H9 (cell line): ENCODE measurements at regions not wholly inside any gene's neighbourhood (a gene's known extent, or its start where the extent isn't known, plus 50 kb on each side); places are given as distances from the start of the nearest gene placed in this dataset.

ENCODE experiments used
- DNase-seq: peaks from one replicate; pipeline ENCODE4 v3.0.0-alpha.2; 2017
- H2AFZ ChIP-seq: one replicate; pipeline ENCODE4 v1.6.1; 2013; ENCODE audit warnings: mild to moderate bottlenecking, low read length, control low read depth, moderate library complexity
- H2AK5ac ChIP-seq: 2 replicates; pipeline ENCODE4 v1.6.1; 2013; ENCODE audit warnings: low read length, control low read depth, mixed read lengths; ENCODE audit not compliant: insufficient read length
- H2BK120ac ChIP-seq: one replicate; pipeline ENCODE4 v1.6.1; 2013; ENCODE audit warnings: low read depth, mild to moderate bottlenecking, low read length, control low read depth, inconsistent platforms; ENCODE audit not compliant: poor library complexity, severe bottlenecking
- H2BK12ac ChIP-seq: 2 replicates; pipeline ENCODE4 v1.6.1; 2013; ENCODE audit warnings: low read length, control low read depth, mixed read lengths, low read depth; ENCODE audit not compliant: insufficient read length
- H2BK15ac ChIP-seq: 2 replicates; pipeline ENCODE4 v1.6.1; 2013; ENCODE audit warnings: low read depth, low read length, control low read depth
- H2BK20ac ChIP-seq: one replicate; pipeline ENCODE4 v1.6.1; 2013; ENCODE audit warnings: low read depth, mild to moderate bottlenecking, low read length, control low read depth, inconsistent platforms; ENCODE audit not compliant: poor library complexity, severe bottlenecking
- H2BK5ac ChIP-seq: 2 replicates; pipeline ENCODE4 v1.6.1; 2013; ENCODE audit warnings: low read length, control low read depth, mixed read lengths; ENCODE audit not compliant: insufficient read length
- H3K14ac ChIP-seq: 2 replicates; pipeline ENCODE4 v1.6.1; 2013; ENCODE audit warnings: low read length, control low read depth; ENCODE audit not compliant: insufficient read depth
- H3K18ac ChIP-seq: 2 replicates; pipeline ENCODE4 v1.6.1; 2013; ENCODE audit warnings: low read depth, mild to moderate bottlenecking, mixed read lengths, low read length, control low read depth; ENCODE audit not compliant: insufficient read length
- H3K23ac ChIP-seq: 2 replicates; pipeline ENCODE4 v1.6.1; 2013; ENCODE audit warnings: low read length, control low read depth, mixed read lengths, low read depth; ENCODE audit not compliant: insufficient read length
- H3K23me2 ChIP-seq: 2 replicates; pipeline ENCODE4 v1.6.1; 2013; ENCODE audit warnings: low read depth, mild to moderate bottlenecking, mixed read lengths, low read length, control low read depth; ENCODE audit not compliant: insufficient read length, poor library complexity, severe bottlenecking
- H3K27ac ChIP-seq: 2 replicates; pipeline ENCODE4 v1.5.1; 2013; ENCODE audit warnings: low read length, control low read depth, mixed read lengths, low read depth; ENCODE audit not compliant: insufficient read length
- H3K27me3 ChIP-seq: 2 replicates; pipeline ENCODE4 v1.6.1; 2013; ENCODE audit warnings: low read length, control low read depth, inconsistent platforms; ENCODE audit not compliant: insufficient read depth
- H3K4ac ChIP-seq: 2 replicates; pipeline ENCODE4 v1.6.1; 2013; ENCODE audit warnings: low read depth, mild to moderate bottlenecking, control low read depth, inconsistent platforms, low read length, moderate library complexity
- H3K4me1 ChIP-seq: 2 replicates; pipeline ENCODE4 v1.6.1; 2013; ENCODE audit warnings: low read length, control low read depth, inconsistent platforms; ENCODE audit not compliant: insufficient read depth
- H3K4me2 ChIP-seq: 2 replicates; pipeline ENCODE4 v1.6.1; 2013; ENCODE audit warnings: low read length, control low read depth, mixed read lengths; ENCODE audit not compliant: insufficient read length, insufficient read depth
- H3K56ac ChIP-seq: 2 replicates; pipeline ENCODE4 v1.6.1; 2013; ENCODE audit warnings: low read depth, mild to moderate bottlenecking, mixed read lengths, low read length, control low read depth; ENCODE audit not compliant: insufficient read length
- H3K79me1 ChIP-seq: 2 replicates; pipeline ENCODE4 v1.6.1; 2013; ENCODE audit warnings: low read depth, mild to moderate bottlenecking, moderate library complexity, low read length, control low read depth, inconsistent platforms; ENCODE audit not compliant: insufficient read depth, poor library complexity, severe bottlenecking
- H3K79me2 ChIP-seq: 2 replicates; pipeline ENCODE4 v1.6.1; 2013; ENCODE audit warnings: low read length, control low read depth, inconsistent platforms; ENCODE audit not compliant: insufficient read depth
- H3K9ac ChIP-seq: 2 replicates; pipeline ENCODE4 v1.6.1; 2013; ENCODE audit warnings: low read length, control low read depth, mixed read lengths; ENCODE audit not compliant: insufficient read length; ENCODE audit errors: extremely low read depth
- H3K9me3 ChIP-seq: one replicate; pipeline ENCODE4 v1.6.1; 2013; ENCODE audit warnings: low read depth, low read length, inconsistent platforms; ENCODE audit not compliant: control insufficient read depth
- H3T11ph ChIP-seq: one replicate; pipeline ENCODE4 v1.6.1; 2013; ENCODE audit warnings: mild to moderate bottlenecking, low read length, control low read depth, inconsistent platforms
- H4K20me1 ChIP-seq: one replicate; pipeline ENCODE4 v1.6.1; 2013; ENCODE audit not compliant: control insufficient read depth, insufficient read length, insufficient read depth
- H4K5ac ChIP-seq: 2 replicates; pipeline ENCODE4 v1.6.1; 2013; ENCODE audit warnings: low read depth, mild to moderate bottlenecking, mixed read lengths, low read length, control low read depth; ENCODE audit not compliant: insufficient read length
- H4K8ac ChIP-seq: replicated peaks from 2 replicates; pipeline ENCODE4 v1.6.1; 2013; ENCODE audit warnings: low read length, control low read depth, mixed read lengths, low read depth; ENCODE audit not compliant: insufficient read length
- H4K91ac ChIP-seq: 2 replicates; pipeline ENCODE4 v1.6.1; 2013; ENCODE audit warnings: low read depth, mild to moderate bottlenecking, moderate library complexity, mixed read lengths, low read length, control low read depth; ENCODE audit not compliant: insufficient read length
- H3K27ac Mint-ChIP-seq, 3 experiments: 2 replicates in 2 of 3; 3 replicates in 1 of 3; pipeline ENCODE4 v1.8.0; 2020 to 2021; ENCODE audit warnings: mixed read lengths in 3 of 3, mild to moderate bottlenecking in 1 of 3, moderate library complexity in 1 of 3
- H3K27me3 Mint-ChIP-seq: 2 replicates; pipeline ENCODE4 v1.8.0; 2021; ENCODE audit warnings: low read depth, mild to moderate bottlenecking, moderate library complexity, mixed read lengths
- H3K36me3 Mint-ChIP-seq, 3 experiments: 2 replicates in 2 of 3; 3 replicates in 1 of 3; pipeline ENCODE4 v1.8.0; 2020 to 2021; ENCODE audit warnings: low read depth in 3 of 3, mixed read lengths in 3 of 3; ENCODE audit not compliant: insufficient read depth in 1 of 3
- H3K4me1 Mint-ChIP-seq, 2 experiments: 2 replicates each; pipeline ENCODE4 v1.8.0; 2020; ENCODE audit warnings: mixed read lengths in 2 of 2
- H3K4me3 Mint-ChIP-seq, 2 experiments: 2 replicates in 1 of 2; 3 replicates in 1 of 2; pipeline ENCODE4 v1.8.0; 2020 to 2021; ENCODE audit warnings: mild to moderate bottlenecking in 2 of 2, mixed read lengths in 2 of 2, moderate library complexity in 1 of 2
- H3K9me3 Mint-ChIP-seq, 2 experiments: 2 replicates in 1 of 2; 3 replicates in 1 of 2; pipeline ENCODE4 v1.8.0; 2020; ENCODE audit warnings: mild to moderate bottlenecking in 2 of 2, mixed read lengths in 2 of 2, moderate library complexity in 1 of 2
- WGBS: extraction: QIAGEN DNeasy Blood & Tissue Kit; methylation state at CpG from one replicate; pipeline ENCODE4 v1.1.7; 2013; ENCODE audit warnings: missing lambda C conversion rate, low lambda C conversion rate, mixed read lengths; ENCODE audit not compliant: insufficient read length; ENCODE audit errors: extremely low coverage; 5-methylcytosine and 5-hydroxymethylcytosine counted together
- TF ChIP-seq, protein P1 (sequence below): fragments of 200-600 bp; sonication (generic); conservative IDR thresholded peaks from 3 replicates; pipeline ENCODE4 v1.8.0; 2021; ENCODE audit warnings: antibody characterized with exemption, mild to moderate bottlenecking

DNA sequence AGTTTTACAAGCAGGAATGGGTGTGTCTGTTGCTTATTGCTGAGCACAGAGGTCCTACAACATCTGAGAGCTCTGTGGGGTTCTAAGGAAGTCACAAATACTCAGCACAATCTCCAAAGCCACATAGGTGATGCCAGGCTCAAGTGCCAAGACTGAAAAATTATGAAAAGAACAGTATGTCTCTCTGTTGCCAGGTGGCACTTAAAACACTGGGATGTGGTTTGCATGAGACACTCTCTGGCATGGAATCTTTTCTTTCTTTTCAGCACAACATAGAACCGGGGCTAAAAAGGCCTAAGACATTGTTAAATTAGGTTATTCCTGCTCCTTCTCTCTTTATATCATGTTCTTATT is 127.3 kb upstream of the PRICKLE2 start:
- no peak overlapping the region for H3K27ac ChIP-seq
- no CpG with 5 or more reads among the region's 1 CpG for WGBS
- H2AFZ ChIP-seq = no peak overlapping the region
- H4K5ac ChIP-seq = no peak overlapping the region
- no peaks in the 10 kb centered on the region for H3K79me1 ChIP-seq
- no peak overlapping the region for H3K4ac ChIP-seq
- H3K23me2 ChIP-seq = no peaks in the 10 kb centered on the region
- H2BK20ac ChIP-seq = no peak overlapping the region
- no peak overlapping the region for H4K91ac ChIP-seq
- peaks cover 13 to 17% of the 10 kb centered on the region in 2 experiments for H3K4me1 Mint-ChIP-seq
- no peaks in the 10 kb centered on the region for H3K27me3 Mint-ChIP-seq
- no peaks in the 10 kb centered on the region for H3K36me3 Mint-ChIP-seq
- H3K79me2 ChIP-seq = no peaks in the 10 kb centered on the region
- H3K14ac ChIP-seq = no peak overlapping the region
- H3K4me3 Mint-ChIP-seq = no peak overlapping the region
- no peak overlapping the region for H2BK12ac ChIP-seq
- no peak overlapping the region for H2AK5ac ChIP-seq
- no peak overlapping the region for H3K23ac ChIP-seq
- no peaks in the 10 kb centered on the region for H3K9me3 Mint-ChIP-seq
- TF ChIP-seq, protein P1, sequence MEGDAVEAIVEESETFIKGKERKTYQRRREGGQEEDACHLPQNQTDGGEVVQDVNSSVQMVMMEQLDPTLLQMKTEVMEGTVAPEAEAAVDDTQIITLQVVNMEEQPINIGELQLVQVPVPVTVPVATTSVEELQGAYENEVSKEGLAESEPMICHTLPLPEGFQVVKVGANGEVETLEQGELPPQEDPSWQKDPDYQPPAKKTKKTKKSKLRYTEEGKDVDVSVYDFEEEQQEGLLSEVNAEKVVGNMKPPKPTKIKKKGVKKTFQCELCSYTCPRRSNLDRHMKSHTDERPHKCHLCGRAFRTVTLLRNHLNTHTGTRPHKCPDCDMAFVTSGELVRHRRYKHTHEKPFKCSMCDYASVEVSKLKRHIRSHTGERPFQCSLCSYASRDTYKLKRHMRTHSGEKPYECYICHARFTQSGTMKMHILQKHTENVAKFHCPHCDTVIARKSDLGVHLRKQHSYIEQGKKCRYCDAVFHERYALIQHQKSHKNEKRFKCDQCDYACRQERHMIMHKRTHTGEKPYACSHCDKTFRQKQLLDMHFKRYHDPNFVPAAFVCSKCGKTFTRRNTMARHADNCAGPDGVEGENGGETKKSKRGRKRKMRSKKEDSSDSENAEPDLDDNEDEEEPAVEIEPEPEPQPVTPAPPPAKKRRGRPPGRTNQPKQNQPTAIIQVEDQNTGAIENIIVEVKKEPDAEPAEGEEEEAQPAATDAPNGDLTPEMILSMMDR = no peak
- H2BK5ac ChIP-seq = no peak overlapping the region
- no peak for DNase-seq
- no peak overlapping the region for H3K27ac Mint-ChIP-seq
- H3K4me2 ChIP-seq = no peak overlapping the region
- H3K9ac ChIP-seq = no peak overlapping the region
- H4K20me1 ChIP-seq = no peaks in the 10 kb centered on the region
- 0 out of 2 replicates have a peak, but pooled peaks cover 1% of the 10 kb centered on the region for H3K27me3 ChIP-seq
- no peak overlapping the region for H3K56ac ChIP-seq
- H3K9me3 ChIP-seq = no peaks in the 10 kb centered on the region
- no peak overlapping the region for H4K8ac ChIP-seq
- H3T11ph ChIP-seq = no peak overlapping the region
- 0 out of 2 replicates have a peak, but pooled peaks cover 3% of the 10 kb centered on the region for H3K4me1 ChIP-seq
- no peak overlapping the region for H2BK120ac ChIP-seq
- H3K18ac ChIP-seq = no peak overlapping the region
- no peak overlapping the region for H2BK15ac ChIP-seq
